GM23338 (cell line): ENCODE measurements at regions not wholly inside any gene's neighbourhood (a gene's known extent, or its start where the extent isn't known, plus 50 kb on each side); places are given as distances from the start of the nearest gene placed in this dataset.

ENCODE experiments used
- EZH2 ChIP-seq: fragments of 200-600 bp; sonication (generic); IDR thresholded peaks from one replicate; pipeline ENCODE4 v1.8.0; 2017; ENCODE audit warnings: antibody characterized with exemption, mild to moderate bottlenecking, low read depth; ENCODE audit not compliant: unreplicated experiment
- EZH2phosphoT487 ChIP-seq: fragments of 200-600 bp; sonication (generic); IDR thresholded peaks from one replicate; pipeline ENCODE4 v1.8.1; 2018; ENCODE audit warnings: antibody characterized with exemption; ENCODE audit not compliant: unreplicated experiment
- JUNB ChIP-seq: IDR thresholded peaks from one replicate; pipeline ENCODE4 v1.6.1; 2016; ENCODE audit warnings: antibody characterized with exemption; ENCODE audit not compliant: unreplicated experiment
- NANOG ChIP-seq: IDR thresholded peaks from 2 replicates; pipeline ENCODE4 v1.6.1; 2016; ENCODE audit warnings: antibody characterized with exemption, borderline replicate concordance
- POLR2AphosphoS5 ChIP-seq: IDR thresholded peaks from 2 replicates; pipeline ENCODE4 v1.6.1; 2016; ENCODE audit warnings: antibody characterized with exemption, low read depth
- ZNF114 ChIP-seq: fragments of 250-450 bp; sonication (Bioruptor Pico); IDR thresholded peaks from 2 replicates; pipeline ENCODE4 v1.5.0; 2020; ENCODE audit warnings: mild to moderate bottlenecking, moderate library complexity
- ZNF331 ChIP-seq: fragments of 250-450 bp; sonication (Bioruptor Pico); IDR thresholded peaks from 2 replicates; pipeline ENCODE4 v1.5.0; 2020; ENCODE audit warnings: low read depth, mild to moderate bottlenecking, moderate library complexity
- TF ChIP-seq, protein P1 (sequence below): fragments of 250-450 bp; sonication (Bioruptor Pico); IDR thresholded peaks from 2 replicates; pipeline ENCODE4 v1.5.0; 2020; ENCODE audit warnings: mild to moderate bottlenecking, moderate library complexity
- TF ChIP-seq, protein P2 (sequence below), 2 experiments: fragments of 200-600 bp in 1 of 2; sonication (generic) in 1 of 2; conservative IDR thresholded peaks; 2 replicates each; pipeline versions ENCODE4 v1.5.1 to v1.6.1; 2016 to 2017; ENCODE audit warnings: antibody characterized with exemption in 2 of 2, low read depth in 2 of 2, mild to moderate bottlenecking in 2 of 2, moderate library complexity in 1 of 2
- TF ChIP-seq, protein P3 (sequence below): IDR thresholded peaks from 2 replicates; pipeline ENCODE4 v1.6.1; 2016; ENCODE audit warnings: antibody characterized with exemption

DNA sequence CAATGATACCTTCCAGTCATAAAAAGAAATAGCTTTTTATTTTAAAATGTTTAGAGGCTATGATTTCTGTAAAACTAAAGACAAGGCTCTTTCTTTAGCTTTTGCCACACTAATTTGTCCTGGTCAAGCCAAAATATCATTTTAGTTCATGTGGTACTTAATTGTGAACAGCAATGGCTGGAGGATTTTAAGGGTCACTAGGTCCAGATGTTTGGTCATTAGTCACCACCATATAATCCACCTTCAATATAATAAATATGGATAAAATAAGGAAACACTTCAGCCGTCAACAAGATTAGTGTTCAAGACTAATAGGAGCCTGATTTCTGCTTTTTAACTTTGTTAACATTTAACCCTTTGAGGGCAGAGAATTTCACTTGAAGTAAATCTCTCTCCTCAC is 50.0 kb upstream of the HGF start (continued):
- TF ChIP-seq, protein P1, sequence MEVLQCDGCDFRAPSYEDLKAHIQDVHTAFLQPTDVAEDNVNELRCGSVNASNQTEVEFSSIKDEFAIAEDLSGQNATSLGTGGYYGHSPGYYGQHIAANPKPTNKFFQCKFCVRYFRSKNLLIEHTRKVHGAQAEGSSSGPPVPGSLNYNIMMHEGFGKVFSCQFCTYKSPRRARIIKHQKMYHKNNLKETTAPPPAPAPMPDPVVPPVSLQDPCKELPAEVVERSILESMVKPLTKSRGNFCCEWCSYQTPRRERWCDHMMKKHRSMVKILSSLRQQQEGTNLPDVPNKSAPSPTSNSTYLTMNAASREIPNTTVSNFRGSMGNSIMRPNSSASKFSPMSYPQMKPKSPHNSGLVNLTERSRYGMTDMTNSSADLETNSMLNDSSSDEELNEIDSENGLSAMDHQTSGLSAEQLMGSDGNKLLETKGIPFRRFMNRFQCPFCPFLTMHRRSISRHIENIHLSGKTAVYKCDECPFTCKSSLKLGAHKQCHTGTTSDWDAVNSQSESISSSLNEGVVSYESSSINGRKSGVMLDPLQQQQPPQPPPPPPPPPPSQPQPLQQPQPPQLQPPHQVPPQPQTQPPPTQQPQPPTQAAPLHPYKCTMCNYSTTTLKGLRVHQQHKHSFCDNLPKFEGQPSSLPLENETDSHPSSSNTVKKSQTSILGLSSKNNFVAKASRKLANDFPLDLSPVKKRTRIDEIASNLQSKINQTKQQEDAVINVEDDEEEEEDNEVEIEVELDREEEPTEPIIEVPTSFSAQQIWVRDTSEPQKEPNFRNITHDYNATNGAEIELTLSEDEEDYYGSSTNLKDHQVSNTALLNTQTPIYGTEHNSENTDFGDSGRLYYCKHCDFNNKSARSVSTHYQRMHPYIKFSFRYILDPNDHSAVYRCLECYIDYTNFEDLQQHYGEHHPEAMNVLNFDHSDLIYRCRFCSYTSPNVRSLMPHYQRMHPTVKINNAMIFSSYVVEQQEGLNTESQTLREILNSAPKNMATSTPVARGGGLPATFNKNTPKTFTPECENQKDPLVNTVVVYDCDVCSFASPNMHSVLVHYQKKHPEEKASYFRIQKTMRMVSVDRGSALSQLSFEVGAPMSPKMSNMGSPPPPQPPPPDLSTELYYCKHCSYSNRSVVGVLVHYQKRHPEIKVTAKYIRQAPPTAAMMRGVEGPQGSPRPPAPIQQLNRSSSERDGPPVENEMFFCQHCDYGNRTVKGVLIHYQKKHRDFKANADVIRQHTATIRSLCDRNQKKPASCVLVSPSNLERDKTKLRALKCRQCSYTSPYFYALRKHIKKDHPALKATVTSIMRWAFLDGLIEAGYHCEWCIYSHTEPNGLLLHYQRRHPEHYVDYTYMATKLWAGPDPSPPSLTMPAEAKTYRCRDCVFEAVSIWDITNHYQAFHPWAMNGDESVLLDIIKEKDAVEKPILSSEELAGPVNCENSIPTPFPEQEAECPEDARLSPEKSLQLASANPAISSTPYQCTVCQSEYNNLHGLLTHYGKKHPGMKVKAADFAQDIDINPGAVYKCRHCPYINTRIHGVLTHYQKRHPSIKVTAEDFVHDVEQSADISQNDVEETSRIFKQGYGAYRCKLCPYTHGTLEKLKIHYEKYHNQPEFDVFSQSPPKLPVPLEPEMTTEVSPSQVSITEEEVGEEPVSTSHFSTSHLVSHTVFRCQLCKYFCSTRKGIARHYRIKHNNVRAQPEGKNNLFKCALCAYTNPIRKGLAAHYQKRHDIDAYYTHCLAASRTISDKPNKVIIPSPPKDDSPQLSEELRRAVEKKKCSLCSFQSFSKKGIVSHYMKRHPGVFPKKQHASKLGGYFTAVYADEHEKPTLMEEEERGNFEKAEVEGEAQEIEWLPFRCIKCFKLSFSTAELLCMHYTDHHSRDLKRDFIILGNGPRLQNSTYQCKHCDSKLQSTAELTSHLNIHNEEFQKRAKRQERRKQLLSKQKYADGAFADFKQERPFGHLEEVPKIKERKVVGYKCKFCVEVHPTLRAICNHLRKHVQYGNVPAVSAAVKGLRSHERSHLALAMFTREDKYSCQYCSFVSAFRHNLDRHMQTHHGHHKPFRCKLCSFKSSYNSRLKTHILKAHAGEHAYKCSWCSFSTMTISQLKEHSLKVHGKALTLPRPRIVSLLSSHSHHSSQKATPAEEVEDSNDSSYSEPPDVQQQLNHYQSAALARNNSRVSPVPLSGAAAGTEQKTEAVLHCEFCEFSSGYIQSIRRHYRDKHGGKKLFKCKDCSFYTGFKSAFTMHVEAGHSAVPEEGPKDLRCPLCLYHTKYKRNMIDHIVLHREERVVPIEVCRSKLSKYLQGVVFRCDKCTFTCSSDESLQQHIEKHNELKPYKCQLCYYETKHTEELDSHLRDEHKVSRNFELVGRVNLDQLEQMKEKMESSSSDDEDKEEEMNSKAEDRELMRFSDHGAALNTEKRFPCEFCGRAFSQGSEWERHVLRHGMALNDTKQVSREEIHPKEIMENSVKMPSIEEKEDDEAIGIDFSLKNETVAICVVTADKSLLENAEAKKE: no peak
- TF ChIP-seq JUNB: no peak
- no peak for TF ChIP-seq EZH2phosphoT487
- no peak for TF ChIP-seq ZNF331 (CRISPR knock-in tag)
- TF ChIP-seq, protein P2, sequence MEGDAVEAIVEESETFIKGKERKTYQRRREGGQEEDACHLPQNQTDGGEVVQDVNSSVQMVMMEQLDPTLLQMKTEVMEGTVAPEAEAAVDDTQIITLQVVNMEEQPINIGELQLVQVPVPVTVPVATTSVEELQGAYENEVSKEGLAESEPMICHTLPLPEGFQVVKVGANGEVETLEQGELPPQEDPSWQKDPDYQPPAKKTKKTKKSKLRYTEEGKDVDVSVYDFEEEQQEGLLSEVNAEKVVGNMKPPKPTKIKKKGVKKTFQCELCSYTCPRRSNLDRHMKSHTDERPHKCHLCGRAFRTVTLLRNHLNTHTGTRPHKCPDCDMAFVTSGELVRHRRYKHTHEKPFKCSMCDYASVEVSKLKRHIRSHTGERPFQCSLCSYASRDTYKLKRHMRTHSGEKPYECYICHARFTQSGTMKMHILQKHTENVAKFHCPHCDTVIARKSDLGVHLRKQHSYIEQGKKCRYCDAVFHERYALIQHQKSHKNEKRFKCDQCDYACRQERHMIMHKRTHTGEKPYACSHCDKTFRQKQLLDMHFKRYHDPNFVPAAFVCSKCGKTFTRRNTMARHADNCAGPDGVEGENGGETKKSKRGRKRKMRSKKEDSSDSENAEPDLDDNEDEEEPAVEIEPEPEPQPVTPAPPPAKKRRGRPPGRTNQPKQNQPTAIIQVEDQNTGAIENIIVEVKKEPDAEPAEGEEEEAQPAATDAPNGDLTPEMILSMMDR (conservative IDR thresholded peaks at IDR 0.05; ENCODE audit: low read depth in 2 of 2): no peak
- no peak for TF ChIP-seq ZNF114 (CRISPR knock-in tag)
- TF ChIP-seq, protein P3, sequence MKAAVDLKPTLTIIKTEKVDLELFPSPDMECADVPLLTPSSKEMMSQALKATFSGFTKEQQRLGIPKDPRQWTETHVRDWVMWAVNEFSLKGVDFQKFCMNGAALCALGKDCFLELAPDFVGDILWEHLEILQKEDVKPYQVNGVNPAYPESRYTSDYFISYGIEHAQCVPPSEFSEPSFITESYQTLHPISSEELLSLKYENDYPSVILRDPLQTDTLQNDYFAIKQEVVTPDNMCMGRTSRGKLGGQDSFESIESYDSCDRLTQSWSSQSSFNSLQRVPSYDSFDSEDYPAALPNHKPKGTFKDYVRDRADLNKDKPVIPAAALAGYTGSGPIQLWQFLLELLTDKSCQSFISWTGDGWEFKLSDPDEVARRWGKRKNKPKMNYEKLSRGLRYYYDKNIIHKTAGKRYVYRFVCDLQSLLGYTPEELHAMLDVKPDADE: no peak
- TF ChIP-seq EZH2: no peak
- TF ChIP-seq POLR2AphosphoS5: no peak
- no peak for TF ChIP-seq NANOG
